SU-DHL-6 (cell line): ENCODE measurements at regions not wholly inside any gene's neighbourhood (a gene's known extent, or its start where the extent isn't known, plus 50 kb on each side); places are given as distances from the start of the nearest gene placed in this dataset.
A peak's percentile ranks its signal among the peaks of the same experiment; 100 is the strongest.

Experiments used
- H2AFZ ChIP-seq: fragments of 200-600 bp; sonication (generic); 2 replicates; pipeline ENCODE4 v1.6.1; 2014; ENCODE audit warnings: low read depth, mild to moderate bottlenecking, moderate library complexity, mixed read lengths, antibody characterized with exemption, low read length; ENCODE audit not compliant: severe bottlenecking
- H3F3A ChIP-seq: fragments of 200-600 bp; shearing (Covaris generic); 2 replicates; pipeline ENCODE4 v1.6.0; 2016; ENCODE audit warnings: antibody characterized with exemption, mild to moderate bottlenecking; ENCODE audit not compliant: insufficient read depth
- H3K27ac ChIP-seq: fragments of 200-600 bp; sonication (generic); 2 replicates; pipeline ENCODE4 v1.5.1; 2016; ENCODE audit warnings: low read depth, mild to moderate bottlenecking, low read length, moderate library complexity, mixed read lengths
- H3K27me3 ChIP-seq: fragments of 200-600 bp; sonication (generic), shearing (Covaris generic); 2 replicates; pipeline ENCODE4 v1.6.0; 2014; ENCODE audit warnings: mild to moderate bottlenecking, low read length
- H3K36me3 ChIP-seq: fragments of 200-600 bp; sonication (generic); 2 replicates; pipeline ENCODE4 v1.6.1; 2014; ENCODE audit warnings: mild to moderate bottlenecking, low read length, mixed read lengths
- H3K4me2 ChIP-seq: fragments of 300-600, 200-600 bp; shearing (Covaris generic), sonication (generic); 2 replicates; pipeline ENCODE4 v1.6.0; 2014; ENCODE audit warnings: low read length, low read depth, mild to moderate bottlenecking; ENCODE audit not compliant: poor library complexity, severe bottlenecking
- H3K4me3 ChIP-seq: fragments of 200-600 bp; sonication (generic); 2 replicates; pipeline ENCODE4 v1.5.1; 2014; ENCODE audit warnings: antibody characterized with exemption, low read length, mild to moderate bottlenecking, mixed read lengths; ENCODE audit not compliant: insufficient read depth, poor library complexity, severe bottlenecking
- H3K79me2 ChIP-seq: fragments of 200-600 bp; sonication (generic); 2 replicates; pipeline ENCODE4 v1.6.1; 2014; ENCODE audit warnings: mild to moderate bottlenecking, low read length, moderate library complexity; ENCODE audit not compliant: insufficient read depth
- H3K9ac ChIP-seq: fragments of 200-600 bp; sonication (generic); 2 replicates; pipeline ENCODE4 v1.7.0; 2014; ENCODE audit warnings: mild to moderate bottlenecking, low read length
- H3K9me2 ChIP-seq: fragments of 200-600 bp; sonication (generic); replicated peaks from 2 replicates; pipeline ENCODE4 v1.6.1; 2014; ENCODE audit warnings: low read length; ENCODE audit not compliant: insufficient read depth
- H3K9me3 ChIP-seq: fragments of 200-600 bp; sonication (generic); 2 replicates; pipeline ENCODE4 v1.6.1; 2014; ENCODE audit warnings: low read length, mixed read lengths; ENCODE audit not compliant: insufficient read depth
- H4K20me1 ChIP-seq: fragments of 200-600 bp; sonication (generic); 2 replicates; pipeline ENCODE4 v1.6.1; 2014; ENCODE audit warnings: low read depth, mild to moderate bottlenecking, antibody characterized with exemption, low read length, moderate library complexity, mixed read lengths
- CTCF ChIP-seq: fragments of 200-600 bp; sonication (generic); IDR thresholded peaks from one replicate; pipeline ENCODE4 v1.5.1; 2017; ENCODE audit warnings: antibody characterized with exemption, mild to moderate bottlenecking, low read length, moderate library complexity; ENCODE audit not compliant: insufficient read depth, poor library complexity, severe bottlenecking
- EZH2phosphoT487 ChIP-seq: fragments of 200-600 bp; sonication (generic), shearing (Covaris generic); conservative IDR thresholded peaks from 2 replicates; pipeline ENCODE4 v1.6.1; 2018; ENCODE audit warnings: mild to moderate bottlenecking, antibody characterized with exemption, low read length, moderate library complexity, mixed read lengths

GRCh38 chr10:63007112-63007511, 126.0 kb upstream of the NRBF2 start:
- Histone ChIP-seq H3K79me2 (no peaks in the 10 kb centered on the region), H3K9me2 (no peaks in the 10 kb centered on the region), H3K4me3 (no peak overlapping the region), H3K9ac (no peak overlapping the region), H3K27ac (no peak overlapping the region), H3K27me3 (no peaks in the 10 kb centered on the region), H3F3A (no peaks in the 10 kb centered on the region), H3K9me3 (no peaks in the 10 kb centered on the region), H4K20me1 (no peaks in the 10 kb centered on the region), H2AFZ (no peak overlapping the region), H3K4me2 (no peak overlapping the region), H3K36me3 (no peaks in the 10 kb centered on the region)
- TF ChIP-seq EZH2phosphoT487 (no peak), CTCF (no peak)

GRCh38 chr10:63005246-63005645, 127.9 kb upstream of the NRBF2 start:
- Histone ChIP-seq H3K9me3 (no peaks in the 10 kb centered on the region), H4K20me1 (no peaks in the 10 kb centered on the region), H3K9me2 (no peaks in the 10 kb centered on the region), H2AFZ (no peak overlapping the region), H3K79me2 (no peaks in the 10 kb centered on the region), H3K27me3 (no peaks in the 10 kb centered on the region), H3K4me2 (no peak overlapping the region), H3K9ac (no peak overlapping the region), H3F3A (no peaks in the 10 kb centered on the region), H3K4me3 (no peak overlapping the region), H3K36me3 (no peaks in the 10 kb centered on the region), H3K27ac (no peak overlapping the region)
- TF ChIP-seq CTCF, result no peak
- no peak for TF ChIP-seq EZH2phosphoT487

- Histone ChIP-seq H3K27ac (no peak overlapping the region), H3K79me2 (no peaks in the 10 kb centered on the region), H3K36me3 (no peaks in the 10 kb centered on the region), H3K4me3 (no peak overlapping the region), H3K27me3 (no peaks in the 10 kb centered on the region), H3K9me3 (no peaks in the 10 kb centered on the region), H4K20me1 (no peaks in the 10 kb centered on the region), H3F3A (no peaks in the 10 kb centered on the region), H3K9ac (no peak overlapping the region), H3K9me2 (no peaks in the 10 kb centered on the region), H3K4me2 (no peak overlapping the region), H2AFZ (no peak overlapping the region)
- TF ChIP-seq CTCF (peak; percentile 16), EZH2phosphoT487 (no peak)
Observed at GRCh38 chr10:63003816-63004453, 129.2 kb upstream of the NRBF2 start.
